Stimulated activated CD4-positive, alpha-beta T cell treated with anti-CD3 and anti-CD28 coated beads, Interleukin-12 subunit alpha, Interleukin-12 subunit beta, amount 100 ng/mL, for 24 hours (primary cell): ENCODE measurements at regions not wholly inside any gene's neighbourhood (a gene's known extent, or its start where the extent isn't known, plus 50 kb on each side); places are given as distances from the start of the nearest gene placed in this dataset.

Experiments used
- DNase-seq, 2 experiments: peaks; one replicate each; pipeline ENCODE4 v3.0.0-alpha.2; 2020; ENCODE audit warnings: low read depth in 2 of 2

DNA sequence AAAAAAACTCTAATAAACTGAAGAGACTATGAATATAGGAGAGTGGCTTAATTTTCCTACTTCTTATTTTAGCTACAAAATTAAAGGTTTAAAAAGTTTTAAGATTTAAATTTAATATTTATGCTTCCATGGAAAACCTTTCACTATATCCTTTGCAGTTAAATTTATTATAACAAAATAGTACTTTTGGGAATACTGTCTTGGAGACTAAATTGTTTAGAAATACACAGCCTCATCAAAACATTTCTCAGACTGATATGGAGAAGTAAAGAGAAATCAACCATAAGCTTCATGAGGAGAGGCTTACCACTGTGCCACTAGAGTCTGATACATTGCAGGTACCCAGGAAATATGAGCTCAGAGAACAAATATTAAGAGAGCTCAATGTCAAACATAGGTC lies 436.5 kb downstream of the KCTD12 start:
- DNase-seq, result no peak

GRCh38 chr13:76446191-76446590 lies 440.0 kb downstream of the KCTD12 start:
- DNase-seq, result no peak

- no peak for DNase-seq
Observed at GRCh38 chr13:76440568-76440967, 445.6 kb downstream of the KCTD12 start.

- DNase-seq, result no peak
Observed at GRCh38 chr13:76439546-76439945, 446.7 kb downstream of the KCTD12 start.

GRCh38 chr13:76438050-76438449 lies 448.2 kb downstream of the KCTD12 start:
- no peak for DNase-seq

GRCh38 chr13:76425935-76426334 lies 460.3 kb downstream of the KCTD12 start:
- DNase-seq, result no peak

- no peak for DNase-seq
Observed at GRCh38 chr13:76421011-76421410, 465.2 kb downstream of the KCTD12 start.

GRCh38 chr13:76418404-76418803 lies 467.8 kb downstream of the KCTD12 start:
- DNase-seq, result no peak

- no peak for DNase-seq
Observed at GRCh38 chr13:76414320-76414719, 471.9 kb downstream of the KCTD12 start.

- no peak for DNase-seq
Observed at GRCh38 chr13:76406243-76406642, 480.0 kb downstream of the KCTD12 start.

DNA sequence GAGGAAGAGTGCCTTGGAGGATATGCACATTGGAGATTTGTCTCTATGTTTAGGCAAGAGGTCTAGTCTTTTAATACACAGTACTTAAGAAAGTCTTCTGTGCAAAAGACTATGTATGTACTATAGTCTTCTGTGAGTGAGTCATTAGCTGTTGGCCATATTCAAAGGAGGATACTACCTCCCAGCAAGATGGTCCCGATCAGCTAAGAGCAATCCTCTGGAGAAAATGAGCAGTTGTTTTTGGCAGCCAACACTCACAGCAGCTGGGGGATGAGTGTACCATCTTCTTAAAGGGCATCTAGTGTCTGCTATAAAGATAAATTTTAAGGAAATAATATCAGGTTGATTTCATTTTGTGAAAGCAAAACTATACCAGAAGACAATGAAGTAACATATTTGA lies 487.8 kb downstream of the KCTD12 start:
- DNase-seq, result no peak

DNA sequence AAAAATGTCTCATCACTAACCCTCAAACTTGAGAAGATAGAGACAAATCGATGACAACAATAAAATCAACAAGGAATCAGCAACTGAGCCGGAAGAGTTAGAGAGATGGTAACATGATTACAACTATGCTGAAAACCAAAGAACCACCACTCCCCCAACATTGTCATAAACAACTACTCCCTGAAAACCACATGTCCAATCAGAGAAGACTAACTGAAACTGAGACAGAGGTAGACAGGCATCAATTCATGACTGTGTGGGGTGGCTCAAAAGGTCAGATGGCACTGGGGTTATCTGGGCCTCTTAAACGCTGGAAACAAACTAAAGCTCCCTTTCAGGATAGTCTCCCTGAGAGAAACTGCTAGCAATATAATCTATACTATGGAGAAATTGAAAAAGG lies 488.8 kb downstream of the KCTD12 start:
- no peak for DNase-seq

DNA sequence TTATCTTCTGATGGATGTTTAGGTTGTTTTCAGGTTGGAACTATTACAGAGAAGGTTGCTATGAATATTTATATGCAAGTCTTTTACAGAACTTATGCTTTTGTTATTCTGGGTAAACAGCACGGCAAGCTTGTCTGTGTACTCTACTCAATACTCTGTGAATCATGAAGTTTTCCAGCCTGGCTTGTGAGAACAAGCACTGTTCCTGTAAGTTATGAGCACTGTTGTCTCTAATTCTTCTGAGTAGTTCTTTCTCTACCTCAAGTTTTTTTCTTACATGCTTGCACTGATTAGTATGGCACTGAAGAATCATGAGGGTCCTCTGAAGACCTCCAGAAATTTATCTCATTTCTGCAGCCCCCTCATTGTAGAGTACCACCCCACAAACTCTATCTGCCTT lies 496.9 kb downstream of the KCTD12 start:
- no peak for DNase-seq

GRCh38 chr13:76387566-76387965 lies 498.6 kb downstream of the KCTD12 start:
- DNase-seq, result no peak

- DNase-seq, result no peak
Observed at GRCh38 chr13:76386321-76386720, 499.9 kb downstream of the KCTD12 start.

GRCh38 chr13:76385586-76385985 lies 500.6 kb downstream of the KCTD12 start:
- no peak for DNase-seq

DNA sequence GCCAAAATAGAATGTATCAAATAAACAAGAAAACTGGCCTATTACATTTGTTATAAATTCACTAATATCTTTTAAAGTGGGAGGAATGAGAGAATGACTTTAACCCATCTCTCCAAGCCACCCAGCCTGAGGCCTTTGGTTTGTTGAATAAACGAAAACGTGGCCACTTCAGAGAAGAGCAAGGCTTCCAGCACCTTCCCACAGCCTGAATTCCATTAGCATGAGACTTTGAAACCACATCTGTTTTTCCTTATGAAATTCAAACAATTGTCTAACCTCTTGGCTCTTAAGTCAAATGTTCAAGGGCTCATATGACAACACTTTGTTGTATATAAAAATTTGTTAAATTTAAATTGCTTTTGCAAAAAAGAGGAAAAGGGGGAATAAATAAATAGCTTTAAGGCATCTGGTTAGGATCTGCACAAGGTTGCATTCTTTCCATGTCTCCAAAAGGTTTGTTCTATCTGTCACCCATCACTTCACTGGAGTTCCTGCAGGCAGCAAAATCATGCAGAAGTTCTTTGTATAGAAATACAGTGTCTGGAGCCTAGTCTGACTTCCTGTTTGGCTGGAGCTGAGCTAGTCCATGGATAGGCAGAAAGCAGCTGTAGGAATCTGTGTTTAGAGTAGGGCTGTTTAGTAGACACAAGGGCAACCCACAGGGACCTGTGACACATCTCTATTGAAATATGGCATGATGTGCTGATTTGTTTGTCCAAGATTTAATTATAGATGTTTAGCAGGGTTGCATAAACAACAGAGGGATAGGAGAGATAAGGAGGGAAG lies 502.3 kb downstream of the KCTD12 start:
- no peak for DNase-seq

DNA sequence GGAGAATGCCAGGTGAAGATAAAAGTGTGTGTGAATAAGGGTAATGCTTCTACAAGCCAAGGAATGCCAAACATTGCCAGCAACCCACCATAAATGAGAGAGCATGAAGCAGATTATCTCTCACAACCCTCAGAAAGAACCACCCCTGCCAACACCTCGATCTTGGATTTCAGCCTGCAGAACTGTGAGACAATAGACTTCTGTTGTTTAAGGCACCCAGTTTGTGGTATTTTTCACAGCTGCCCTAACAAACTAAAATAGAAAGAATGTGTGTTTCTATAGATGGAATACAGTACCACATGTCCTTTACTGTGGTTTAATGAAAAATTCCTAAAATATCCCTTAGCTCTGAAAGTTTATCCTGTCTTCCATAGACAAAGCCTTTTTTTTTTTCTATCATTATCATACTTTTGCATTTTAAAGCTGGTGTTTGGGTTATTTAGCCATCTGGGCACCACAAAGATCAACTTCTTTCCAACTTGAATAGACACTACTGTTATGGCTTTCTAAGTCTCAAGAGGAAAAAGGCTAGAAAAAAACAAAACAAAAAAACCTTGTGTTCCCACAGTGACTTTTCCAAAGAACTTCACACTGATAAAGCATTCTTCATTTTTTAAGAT lies 505.6 kb downstream of the KCTD12 start:
- no peak for DNase-seq

DNA sequence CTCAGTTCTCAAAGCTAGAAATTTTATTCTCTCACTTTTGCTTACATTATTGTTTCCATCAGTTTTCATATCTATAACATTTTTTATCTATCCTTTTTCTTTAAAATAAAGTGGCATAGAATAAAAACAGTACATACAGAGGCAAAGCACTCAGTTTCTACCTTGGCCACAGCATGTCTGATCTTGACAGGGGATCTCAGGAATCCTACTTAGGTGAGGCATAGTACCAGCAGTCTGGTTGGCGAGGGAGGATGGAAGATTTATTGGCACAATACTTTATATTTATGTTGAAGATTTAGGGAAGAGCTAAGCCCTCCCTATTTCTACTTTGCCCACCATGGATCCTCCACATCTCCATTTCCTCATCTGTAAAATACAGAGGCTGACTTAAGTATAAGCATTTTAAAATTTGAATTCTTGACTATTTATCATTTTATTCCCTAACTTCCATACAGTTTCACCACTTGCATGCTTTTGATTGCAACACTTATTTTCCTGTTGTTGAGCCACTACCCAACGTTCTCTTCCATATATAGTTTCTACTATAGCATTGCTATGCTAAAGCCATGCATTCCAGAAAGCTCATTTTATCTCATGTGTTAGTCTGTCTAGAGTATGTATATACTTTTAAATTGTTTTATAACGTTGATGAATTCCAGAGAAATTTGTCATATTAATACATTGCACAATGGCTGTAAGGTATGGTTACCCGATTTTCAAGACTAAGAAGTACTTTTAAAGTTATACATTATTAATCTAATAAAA lies 506.7 kb downstream of the KCTD12 start:
- no peak for DNase-seq

DNA sequence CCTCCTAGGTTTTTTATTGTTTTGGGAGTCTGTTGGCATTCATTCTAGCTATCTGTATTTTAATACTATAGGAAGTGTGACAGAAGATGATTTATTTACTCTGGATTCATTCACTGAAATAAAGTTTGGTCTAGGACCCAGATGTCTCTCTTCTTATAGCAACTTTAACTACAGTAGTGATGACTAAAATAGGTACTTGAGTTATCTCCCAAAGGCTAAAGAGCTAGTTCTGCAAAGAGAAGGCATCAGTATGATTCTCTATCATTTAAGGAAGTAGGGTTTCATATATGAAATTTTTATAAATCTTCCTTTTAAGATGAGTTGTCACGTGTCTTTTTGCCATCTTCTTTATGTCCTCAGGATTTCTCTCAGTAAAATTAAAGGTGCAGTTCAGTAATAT lies 507.4 kb downstream of the KCTD12 start:
- DNase-seq, result no peak

DNA sequence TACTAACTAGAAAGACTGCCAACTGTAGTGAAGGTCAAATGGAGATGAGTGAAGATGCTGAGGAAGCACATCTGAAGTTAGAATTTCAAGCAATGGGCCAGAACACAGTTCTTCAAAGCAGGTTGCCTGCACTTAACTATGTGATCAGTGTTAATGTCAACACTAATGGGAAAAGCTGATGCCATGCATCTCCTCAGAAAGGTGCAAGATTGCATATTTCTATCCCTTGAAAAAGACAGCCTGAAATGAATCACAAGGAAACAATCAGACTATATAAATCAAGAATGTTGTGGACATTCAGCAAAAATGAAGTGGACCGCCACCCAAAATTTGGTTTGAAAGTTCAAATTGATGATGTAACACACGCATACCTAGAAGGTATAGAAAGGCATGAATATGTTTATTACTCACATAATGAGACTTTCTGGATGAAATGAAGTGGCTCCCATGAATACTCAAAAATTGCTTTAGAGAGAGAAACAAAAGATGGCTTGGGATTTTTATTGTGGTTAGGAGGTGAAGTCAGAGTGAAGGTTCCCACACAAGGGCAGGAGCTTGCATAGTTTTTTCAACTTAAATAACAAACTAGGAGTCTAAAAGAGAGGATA lies 522.4 kb downstream of the KCTD12 start:
- no peak for DNase-seq

DNA sequence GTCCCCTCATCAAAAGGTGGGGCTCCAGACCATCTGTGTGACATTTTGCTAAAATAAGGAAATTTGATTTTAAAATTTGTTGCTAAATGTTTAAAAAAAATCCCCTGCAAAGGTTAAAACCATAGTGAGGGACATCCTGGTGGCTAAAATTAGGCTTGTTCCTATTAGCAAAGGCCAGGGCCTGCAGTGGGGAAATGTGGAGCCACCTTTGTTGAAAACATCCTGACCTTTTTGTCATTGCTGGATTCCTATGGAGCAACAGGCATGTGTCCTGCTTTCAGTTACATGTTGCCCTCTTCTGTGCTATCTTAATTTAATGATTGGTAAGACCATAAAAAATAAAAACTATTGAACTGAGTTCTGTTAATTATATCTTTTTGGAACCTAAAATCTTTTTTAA lies 524.3 kb downstream of the KCTD12 start:
- DNase-seq, result no peak
